HG02840 (cell line): ENCODE measurements at regions not wholly inside any gene's neighbourhood (a gene's known extent, or its start where the extent isn't known, plus 50 kb on each side); places are given as distances from the start of the nearest gene placed in this dataset.

Experiments
- ATAC-seq: cut with Tn5 transposase; IDR thresholded peaks from one replicate; pipeline ENCODE4 v1.9.1; 2021; ENCODE audit warnings: mild to moderate bottlenecking, moderate library complexity, moderate number of reproducible peaks; ENCODE audit not compliant: unreplicated experiment, low FRiP score

DNA sequence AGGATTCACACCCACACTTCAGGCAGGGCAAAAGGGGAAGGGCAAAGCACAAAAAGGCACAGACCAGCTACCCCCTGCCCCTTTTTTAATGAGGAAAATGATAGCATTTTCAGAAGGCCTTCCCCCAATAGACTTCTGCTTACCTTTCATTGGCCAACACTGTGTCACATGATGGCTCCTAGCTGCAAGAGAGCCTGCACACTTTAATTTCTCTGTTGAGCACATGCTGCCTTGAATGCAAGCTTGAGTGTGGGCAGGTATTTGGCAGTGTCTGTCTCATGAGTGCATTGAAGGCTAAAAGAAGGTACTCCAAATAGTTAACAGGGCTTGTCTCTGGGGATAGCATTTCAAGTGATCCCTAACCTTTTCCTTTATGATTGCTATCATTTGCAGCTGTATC, 175.4 kb upstream of the NFE2L3 start:
- ATAC-seq: no peak

DNA sequence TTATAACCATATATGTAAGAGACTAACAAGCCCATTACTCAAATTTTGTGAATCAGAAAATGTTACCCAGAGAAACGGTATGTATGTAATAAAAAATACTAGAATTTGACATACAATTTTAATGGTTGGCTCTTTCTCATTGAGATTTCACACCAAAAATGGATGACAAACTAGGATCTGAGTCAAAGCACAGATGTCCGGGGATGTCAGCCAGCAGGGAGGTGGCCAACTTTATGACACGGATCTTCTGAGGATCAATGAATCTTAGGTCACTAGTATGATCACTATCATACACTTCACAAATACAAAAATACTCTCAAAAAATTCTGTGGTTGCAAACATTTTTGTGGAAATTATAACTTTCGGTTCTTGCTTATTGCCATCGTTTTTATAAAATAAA, 173.5 kb upstream of the NFE2L3 start:
- ATAC-seq: no peak

DNA sequence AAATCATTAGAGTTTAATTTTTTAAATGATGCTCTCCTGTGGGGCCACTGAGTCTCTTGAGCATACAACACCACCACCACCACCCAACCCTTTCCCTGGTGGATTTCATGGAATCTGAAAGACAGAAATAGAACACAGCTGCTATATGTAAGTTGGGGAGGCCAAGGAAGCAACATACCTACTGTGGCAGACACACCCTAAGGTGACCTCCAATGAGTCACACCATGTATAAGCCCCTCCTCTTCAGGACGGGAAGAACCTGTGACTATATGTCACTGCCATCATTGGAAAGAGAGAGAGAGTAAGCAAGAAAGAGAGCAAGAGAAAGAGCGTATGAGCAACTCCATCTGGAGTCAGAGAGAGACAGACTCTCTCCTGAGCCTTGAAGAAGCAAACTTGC, 172.4 kb upstream of the NFE2L3 start:
- no peak for ATAC-seq

DNA sequence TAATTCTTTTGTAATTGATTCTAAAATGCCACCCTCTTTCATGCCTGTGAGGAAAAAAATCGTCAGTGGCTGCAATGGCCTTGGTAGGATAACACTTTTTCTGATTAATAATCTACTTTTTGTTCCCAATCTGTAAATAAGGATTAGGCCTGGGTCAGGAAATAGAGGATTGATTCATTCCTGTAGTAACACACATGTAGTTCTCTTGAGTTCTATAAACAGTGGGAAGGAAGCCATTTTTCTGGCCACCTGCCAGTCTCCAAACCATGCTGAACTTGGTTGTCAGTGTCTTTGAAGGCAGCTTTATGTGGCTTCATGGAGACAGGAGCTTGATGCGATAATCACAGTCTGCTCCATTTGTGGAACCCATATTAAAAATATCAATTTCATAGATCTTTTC, 169.3 kb upstream of the NFE2L3 start:
- ATAC-seq: no peak

DNA sequence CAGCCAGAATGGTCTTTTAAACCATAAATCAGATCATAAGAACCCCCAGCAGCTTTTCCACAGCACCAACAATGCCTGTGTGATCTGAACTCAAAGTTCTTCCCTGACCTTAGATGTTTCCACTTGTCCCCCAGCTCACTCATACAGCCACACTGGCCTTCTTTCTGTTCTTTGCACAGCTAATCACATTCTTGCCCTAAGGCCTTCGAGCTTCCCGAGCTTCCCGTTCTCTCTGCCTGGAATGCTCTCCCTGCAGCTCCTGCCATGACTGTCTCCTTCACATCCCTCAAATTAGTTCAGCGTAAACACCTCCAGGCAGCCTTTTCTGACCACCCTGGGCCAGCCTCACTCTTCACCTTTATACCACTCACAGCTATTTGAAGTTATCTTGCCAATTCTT, 166.8 kb upstream of the NFE2L3 start:
- ATAC-seq: no peak

DNA sequence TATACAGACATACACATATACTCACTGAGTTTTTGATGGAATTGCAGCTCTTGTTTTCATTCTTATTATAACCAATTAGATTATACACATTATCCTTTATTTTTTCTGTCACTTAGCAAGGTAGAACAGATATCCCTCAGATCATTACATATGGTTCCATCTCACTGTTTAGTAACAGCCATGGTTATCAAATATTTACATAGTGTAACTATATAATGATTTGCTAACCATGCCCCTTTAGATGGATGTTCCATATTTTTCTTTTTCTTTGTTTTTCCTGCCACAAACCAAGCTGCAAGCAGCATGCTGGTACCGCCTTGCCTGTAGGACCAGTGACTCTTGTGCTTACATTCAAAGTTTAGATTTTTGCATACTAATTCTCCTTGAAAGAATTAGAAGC, 163.4 kb upstream of the NFE2L3 start:
- ATAC-seq: no peak

DNA sequence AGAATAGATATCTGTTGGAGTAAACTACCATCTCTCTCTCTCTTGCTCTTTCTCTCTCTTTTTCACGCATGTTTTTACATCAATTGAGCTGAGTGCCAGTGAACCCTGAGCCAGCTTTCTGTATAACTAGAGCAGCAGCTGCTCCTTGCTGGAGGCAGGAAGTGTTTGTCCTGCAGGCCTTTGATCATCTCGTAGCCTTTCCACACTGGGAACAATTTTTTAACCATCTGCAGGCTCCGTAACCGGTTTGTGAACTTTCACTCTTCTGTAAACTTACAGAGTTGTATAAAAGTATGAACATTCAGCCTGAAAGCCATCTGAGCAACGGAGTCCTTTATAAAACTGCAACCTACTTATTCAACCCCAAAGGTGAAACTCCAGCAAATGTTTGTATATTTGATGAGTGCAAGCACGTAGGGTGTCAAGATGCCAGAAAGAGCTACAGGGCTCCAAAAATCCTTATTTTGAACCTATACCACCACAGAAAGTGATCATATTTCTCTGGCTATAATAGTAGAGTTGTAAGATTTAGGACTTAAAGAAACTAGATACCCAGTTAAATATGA, 162.8 kb upstream of the NFE2L3 start:
- no peak for ATAC-seq

DNA sequence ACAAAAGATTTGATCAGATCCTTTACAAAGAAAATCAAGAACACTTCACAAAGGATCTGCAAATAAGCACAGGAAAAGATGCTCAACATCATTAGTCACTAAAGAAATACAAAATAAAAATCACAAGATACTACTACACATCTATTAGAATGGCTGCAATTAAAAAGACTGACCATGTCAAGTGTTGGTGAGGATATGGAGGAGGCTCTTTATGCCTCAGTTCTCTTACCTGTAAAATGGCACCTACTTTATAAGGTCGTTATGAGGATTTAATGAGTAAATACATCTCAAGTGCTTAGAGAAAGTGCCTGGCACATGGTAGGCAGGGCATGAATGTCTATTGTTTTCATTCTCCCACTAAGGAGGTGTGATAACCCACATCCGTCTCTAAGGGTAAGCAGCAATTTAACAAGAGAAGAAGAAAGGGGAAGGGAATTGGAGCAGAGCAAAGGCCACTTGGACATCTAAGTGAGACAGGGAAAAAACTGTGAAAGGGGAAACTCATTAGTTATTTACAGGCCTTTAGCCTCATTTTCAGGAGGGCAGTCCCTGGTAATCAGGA, 157.5 kb upstream of the NFE2L3 start:
- no peak for ATAC-seq

DNA sequence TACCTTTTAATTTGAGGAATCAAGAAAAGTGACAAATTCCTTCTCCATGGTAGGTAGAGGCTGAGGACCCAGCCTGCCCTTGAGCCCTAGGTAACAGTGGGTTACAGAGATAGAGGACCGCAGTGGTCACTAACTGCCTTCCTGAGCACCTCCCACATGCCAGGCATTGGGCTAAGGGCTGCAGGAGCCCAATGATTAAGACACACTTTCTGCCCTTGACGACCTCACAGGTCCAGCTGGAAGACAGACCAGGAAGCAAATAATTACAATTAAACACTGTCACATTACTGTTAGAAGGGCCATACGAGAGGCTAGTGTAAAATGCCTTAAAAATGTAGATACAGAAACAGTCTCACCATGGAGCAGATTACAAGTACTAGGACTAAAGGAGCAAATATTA, 156.8 kb upstream of the NFE2L3 start:
- ATAC-seq: no peak

DNA sequence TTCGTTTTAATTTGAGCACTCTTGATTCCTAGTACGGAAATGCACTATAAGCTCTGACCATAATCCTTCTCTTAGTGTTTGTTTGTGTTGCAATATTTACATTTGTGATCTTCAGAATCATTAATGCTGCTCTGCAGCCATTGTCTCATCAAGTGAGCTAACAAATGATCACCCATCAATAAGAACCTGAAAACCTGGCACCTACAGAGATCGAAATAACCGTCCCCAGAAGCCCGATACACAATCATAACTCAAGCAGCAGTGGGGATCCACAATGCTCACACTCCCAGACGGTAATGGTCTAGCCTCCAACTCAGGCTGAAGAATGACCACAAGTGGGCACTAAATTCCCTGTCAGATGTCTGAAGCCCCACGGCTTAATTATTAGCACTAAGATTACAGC, 156.0 kb upstream of the NFE2L3 start:
- no peak for ATAC-seq

DNA sequence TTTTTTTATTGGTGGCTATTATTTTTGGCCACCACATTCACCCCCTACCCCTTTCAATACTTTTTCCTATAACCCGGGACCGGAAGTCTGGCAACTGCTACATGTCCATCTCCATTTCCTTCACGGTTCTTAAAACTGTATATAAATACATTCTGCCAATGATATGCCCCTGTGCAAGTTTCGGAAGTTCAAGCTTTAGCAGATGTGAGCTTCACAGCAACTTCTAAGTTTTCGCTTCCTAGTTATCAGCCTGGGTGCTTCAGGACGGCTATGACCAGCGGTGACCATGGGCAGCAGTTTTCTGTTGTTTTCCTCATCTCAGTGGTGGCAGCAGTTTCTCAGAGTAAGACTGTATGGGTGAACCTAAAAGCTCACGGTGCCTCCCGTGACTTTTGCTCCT, 153.5 kb upstream of the NFE2L3 start:
- no peak for ATAC-seq

DNA sequence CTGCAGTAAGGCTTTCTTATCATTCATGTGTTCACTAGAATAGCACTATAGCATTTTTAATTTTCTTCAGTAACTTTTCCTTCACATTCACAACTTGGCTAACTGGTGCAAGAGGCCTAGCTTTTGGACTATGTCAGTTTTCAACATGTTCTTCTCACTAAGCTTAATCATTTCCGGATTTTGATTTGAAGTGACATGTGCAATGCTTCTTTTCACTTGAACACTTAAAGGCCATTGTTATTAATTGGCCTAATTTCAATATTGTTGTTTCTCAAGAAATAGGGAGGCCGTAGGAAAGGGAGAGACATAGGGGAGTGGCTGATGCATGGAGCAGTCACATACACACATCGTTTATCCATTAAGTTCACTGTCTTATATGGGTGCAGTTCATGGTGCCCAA, 151.2 kb upstream of the NFE2L3 start:
- no peak for ATAC-seq

DNA sequence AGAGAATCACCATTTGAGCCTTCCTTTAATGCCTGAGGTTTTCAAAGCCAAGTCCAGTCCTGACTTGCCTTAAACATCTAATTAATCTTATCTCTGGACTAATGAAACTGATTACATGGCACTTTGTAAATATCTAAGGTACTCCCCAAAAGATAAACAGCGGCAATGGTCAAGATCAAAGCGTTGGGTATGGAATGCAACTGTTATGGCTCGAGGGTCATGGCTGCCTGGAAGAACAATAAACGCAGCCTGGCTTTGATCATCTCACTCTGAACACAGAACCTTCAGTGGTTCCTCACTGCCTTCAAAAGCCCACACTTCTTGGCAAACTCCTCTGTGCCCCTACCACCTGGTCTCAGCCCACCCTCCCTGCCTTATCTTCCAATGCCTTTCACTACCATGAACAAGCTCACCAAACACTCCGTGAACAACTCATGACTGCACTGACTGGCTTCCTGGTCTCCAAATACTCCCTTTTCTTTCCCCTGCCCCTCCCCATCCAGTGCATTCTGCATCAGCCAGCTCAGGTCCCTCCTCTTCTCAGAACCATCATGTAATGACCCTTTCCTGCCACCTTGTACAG, 150.2 kb upstream of the NFE2L3 start:
- no peak for ATAC-seq

DNA sequence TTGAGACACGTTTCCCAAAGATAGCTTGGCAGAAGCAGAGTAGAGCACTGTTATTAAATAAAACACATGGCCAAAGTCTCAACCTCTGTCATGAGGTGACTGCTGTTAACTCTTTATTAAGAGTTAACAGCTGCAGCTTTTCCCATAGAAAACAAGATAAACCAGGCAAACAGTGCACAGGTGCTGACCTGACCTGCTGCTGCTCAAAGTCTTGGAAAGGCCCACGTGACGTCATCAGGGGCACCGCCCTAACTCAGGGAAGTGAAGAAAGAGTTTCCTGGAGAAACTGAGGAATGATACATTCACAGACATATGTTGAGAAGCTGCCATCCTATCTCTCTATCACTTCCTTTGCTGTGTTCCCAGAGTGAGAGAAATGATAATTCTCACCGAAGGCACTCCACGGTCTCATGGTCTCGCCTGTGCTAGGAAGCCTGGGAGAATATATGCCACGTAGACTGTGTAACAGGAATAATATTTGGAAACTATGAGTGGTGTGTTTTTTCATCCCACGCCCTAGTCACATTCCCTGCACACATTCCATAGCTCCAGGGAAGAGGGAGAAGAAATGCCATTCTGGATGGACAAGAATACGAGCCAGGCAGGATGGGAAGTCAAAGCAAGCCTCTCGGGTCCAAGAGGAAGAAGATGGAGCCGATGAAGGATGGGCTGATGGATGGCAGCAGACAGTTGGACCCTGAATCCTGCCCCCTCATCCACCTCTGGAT, 146.2 kb upstream of the NFE2L3 start:
- ATAC-seq: no peak

DNA sequence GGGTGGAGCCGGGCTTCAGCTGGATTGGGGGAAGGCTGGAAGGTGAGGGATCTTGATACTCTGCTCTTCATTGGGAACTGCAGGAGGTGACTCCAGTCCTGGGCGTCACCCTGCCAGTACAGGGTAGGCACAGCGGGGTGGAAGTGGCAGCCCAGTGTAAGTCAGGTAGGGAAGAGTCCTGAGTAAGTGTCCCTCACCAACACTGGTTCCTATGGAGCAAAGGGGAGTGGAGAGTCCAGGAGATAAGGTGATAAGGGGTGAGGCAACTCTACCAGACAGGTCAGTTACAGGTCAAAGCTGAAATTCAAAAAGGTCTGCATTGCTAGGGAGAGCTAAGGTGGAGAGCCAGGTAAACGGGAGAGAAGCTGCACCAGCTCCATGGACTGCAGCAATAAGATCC, 145.6 kb upstream of the NFE2L3 start:
- no peak for ATAC-seq

DNA sequence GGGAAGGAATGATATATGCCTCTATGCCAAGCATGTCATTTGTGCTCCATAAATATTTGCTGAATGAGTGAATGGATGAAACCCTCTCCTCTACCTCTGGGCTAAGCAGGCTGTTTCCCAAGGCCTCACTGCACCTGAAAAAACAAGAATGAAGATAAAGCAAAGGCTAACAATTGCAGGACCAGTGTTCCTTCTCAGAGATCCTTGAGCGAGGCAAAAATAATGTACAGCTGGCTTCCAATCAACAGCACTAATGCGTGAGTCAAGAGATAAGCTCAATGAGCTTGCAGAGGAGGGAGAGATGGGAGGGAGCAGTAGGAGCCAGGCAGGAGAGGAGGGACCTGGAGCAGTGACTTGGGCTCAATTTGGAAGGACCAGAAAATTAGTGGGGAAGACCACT, 144.5 kb upstream of the NFE2L3 start:
- ATAC-seq: no peak

DNA sequence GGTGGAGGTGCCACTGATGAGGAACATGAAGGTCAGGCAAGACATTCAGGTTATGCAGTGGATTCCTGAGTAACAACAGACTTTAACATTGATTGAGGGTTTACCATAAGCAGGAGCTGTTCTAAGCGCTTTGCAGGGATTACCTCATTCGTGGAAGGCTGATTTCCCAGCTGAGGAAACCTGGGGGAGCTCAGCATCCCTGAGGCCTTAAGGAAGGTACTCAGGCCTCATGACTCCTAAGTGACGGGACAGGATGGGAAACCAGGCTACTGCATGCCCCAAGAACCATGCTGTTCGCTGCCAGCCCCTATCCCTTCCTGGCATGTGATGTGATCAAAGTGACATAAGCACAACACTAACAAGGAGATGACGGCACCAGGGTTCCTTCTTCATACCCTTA, 143.6 kb upstream of the NFE2L3 start:
- ATAC-seq: no peak

DNA sequence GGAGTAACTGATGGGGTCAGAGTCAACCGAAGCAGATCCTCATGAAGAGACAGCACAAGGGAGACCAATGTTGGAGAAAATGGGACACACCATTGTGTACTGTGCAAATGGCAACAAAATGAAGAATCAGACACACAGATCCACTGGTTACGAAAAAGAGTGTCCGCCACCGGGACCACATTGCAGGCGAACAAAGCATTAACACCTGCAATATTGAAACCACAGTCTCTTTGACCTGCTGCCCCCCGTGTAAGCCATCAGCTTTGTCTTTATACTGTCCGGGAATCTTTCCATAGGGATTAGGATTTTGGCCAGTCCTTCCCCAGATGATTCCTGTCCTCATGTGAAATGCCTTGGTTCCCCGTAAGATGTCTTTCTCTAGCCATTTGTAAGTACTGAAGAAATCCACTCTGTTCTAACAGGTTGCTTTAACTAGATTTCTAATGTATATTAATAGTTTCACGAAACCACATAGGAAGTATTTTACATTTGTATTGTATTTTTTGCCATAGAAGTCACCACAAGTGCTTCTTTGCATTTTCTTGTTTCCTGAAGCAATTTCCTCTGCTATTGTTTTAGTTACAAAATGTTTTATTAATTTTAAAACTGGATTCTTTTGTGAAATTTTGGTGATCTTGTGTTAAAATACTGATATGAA, 140.8 kb upstream of the NFE2L3 start:
- peak; percentile 73 for ATAC-seq

DNA sequence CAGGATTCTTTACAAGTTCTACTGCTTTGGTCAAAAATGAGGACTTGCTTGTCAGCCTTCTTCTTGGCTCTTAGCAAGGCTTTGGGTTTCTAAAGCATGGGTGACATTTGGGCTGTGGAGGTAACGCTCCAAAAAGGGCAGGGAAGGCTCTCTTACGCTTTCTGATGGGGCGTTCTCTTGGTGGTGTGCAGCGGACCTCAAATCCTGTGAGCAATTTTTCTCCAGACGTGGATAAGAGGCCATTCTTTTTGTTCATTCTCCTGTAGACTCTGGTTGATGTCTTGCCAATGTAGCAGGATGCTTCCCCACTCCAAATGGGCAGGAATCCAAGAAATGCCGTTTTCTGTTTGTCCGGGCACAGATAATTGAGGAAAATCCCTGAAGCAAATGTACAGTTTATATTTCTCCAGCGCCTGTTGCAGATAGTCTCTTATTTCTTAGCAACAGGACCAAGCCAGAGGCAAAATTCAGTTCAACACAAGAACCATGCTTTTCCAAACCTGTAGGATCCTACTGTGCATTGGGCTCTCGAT, 138.4 kb upstream of the NFE2L3 start:
- no peak for ATAC-seq

DNA sequence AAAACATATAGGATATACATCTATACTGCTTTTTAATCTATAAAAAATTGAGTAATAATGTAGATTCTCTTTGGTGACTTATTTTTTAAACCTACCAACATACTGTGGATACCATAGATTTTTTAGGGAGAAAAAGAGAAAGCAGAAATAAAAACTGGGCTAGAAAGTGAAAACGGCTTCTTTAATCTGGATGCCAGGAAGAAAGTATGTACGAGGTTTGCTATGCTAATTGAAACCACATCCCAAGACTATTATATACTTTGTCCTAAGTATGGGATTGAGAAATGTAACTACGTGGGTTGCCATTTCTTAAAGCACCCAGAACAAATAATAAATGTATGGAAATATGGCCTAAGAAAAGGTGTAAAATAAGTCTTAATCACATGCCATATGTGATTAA, 129.0 kb upstream of the NFE2L3 start:
- no peak for ATAC-seq

DNA sequence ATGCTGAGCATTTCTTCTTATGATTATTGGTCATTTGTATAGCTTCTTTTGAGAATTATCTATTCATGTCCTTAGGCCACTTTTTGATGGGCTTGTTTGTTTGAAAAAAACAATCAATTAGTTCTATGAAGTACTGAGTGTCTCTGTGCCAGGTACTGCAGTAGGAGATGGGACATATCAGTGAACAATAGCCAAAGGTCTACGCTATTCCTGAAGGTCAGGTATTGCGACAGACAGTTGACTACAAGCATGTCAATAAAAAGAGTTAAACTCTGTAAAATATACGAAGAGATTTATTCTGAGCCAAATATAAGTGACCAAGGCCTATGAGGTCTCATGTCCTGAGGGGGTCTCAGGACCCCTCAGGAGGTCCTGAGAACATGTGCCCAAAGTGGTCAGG, 122.1 kb upstream of the NFE2L3 start:
- ATAC-seq: no peak
